Suprapubic skin (tissue), 4 donors: ENCODE measurements at regions not wholly inside any gene's neighbourhood (a gene's known extent, or its start where the extent isn't known, plus 50 kb on each side); places are given as distances from the start of the nearest gene placed in this dataset.

ENCODE experiments used
- DNase-seq, 2 donors: peaks; one replicate each; pipeline ENCODE4 v3.0.0-alpha.2; 2019; ENCODE audit warnings: low spot score in 2 of 2
- H3K27ac ChIP-seq: fragments of 200-600 bp; sonication (generic); one replicate; pipeline ENCODE4 v1.5.1; 2019
- H3K27me3 ChIP-seq: fragments of 200-600 bp; sonication (generic); one replicate; pipeline ENCODE4 v1.5.1; 2019
- H3K36me3 ChIP-seq: fragments of 200-600 bp; sonication (generic); one replicate; pipeline ENCODE4 v1.5.1; 2019
- H3K4me1 ChIP-seq: fragments of 200-600 bp; sonication (generic); one replicate; pipeline ENCODE4 v1.5.1; 2019
- H3K4me3 ChIP-seq: fragments of 200-600 bp; sonication (generic); one replicate; pipeline ENCODE4 v1.5.1; 2019; ENCODE audit warnings: mild to moderate bottlenecking
- H3K9me3 ChIP-seq: fragments of 200-600 bp; sonication (generic); one replicate; pipeline ENCODE4 v1.5.1; 2019
- CTCF ChIP-seq, 2 donors: fragments of 200-600 bp in 1 of 2; fragments of 450-650 bp in 1 of 2; sonication (generic) in 1 of 2; IDR thresholded peaks; one replicate each; pipeline ENCODE4 v1.5.1; 2016 to 2019; ENCODE audit warnings: antibody characterized with exemption in 2 of 2, mild to moderate bottlenecking in 1 of 2, moderate library complexity in 1 of 2
- EP300 ChIP-seq: sonication (generic); formaldehyde crosslinking; IDR thresholded peaks from one replicate; pipeline ENCODE4 v1.6.1; 2017; ENCODE audit warnings: antibody characterized with exemption
- POLR2A ChIP-seq, 2 donors: fragments of 450-650 bp; IDR thresholded peaks; one replicate each; pipeline ENCODE4 v1.6.1; 2017; ENCODE audit warnings: antibody characterized with exemption in 2 of 2, mild to moderate bottlenecking in 2 of 2, moderate library complexity in 2 of 2
- POLR2AphosphoS5 ChIP-seq, 3 donors: sonication (generic); formaldehyde crosslinking; IDR thresholded peaks; one replicate each; pipeline ENCODE4 v1.6.1; 2017; ENCODE audit warnings: antibody characterized with exemption in 3 of 3
- WGBS: methylation state at CpG from one replicate; pipeline ENCODE4 v1.1.5; 2018; 5-methylcytosine and 5-hydroxymethylcytosine counted together

DNA sequence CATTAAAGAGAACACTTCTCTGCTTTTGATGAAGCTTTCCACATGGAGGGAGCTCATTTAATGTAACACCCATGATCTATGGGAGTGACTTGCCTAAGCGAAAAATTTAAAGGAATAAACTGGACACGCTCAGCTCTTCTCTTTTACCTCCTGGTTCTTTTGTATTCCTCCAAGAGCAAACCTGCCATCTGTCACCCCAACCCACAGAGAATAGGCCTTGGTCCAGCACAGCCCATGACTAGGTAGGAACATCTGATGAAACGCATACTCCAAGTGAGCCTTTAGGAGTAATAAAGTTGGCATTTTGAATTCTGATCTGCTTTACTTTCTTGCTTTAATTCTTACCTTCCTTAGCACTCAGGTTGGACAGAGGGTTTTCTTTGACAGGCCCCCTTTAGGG, 389.0 kb downstream of the HNRNPD start:
- H3K4me3 ChIP-seq = no peak overlapping the region
- H3K27me3 ChIP-seq = no peaks in the 10 kb centered on the region
- no peak for DNase-seq
- WGBS = 96% methylated on average over 3 of the region's 3 CpGs
- H3K27ac ChIP-seq = no peak overlapping the region
- H3K4me1 ChIP-seq = no peaks in the 10 kb centered on the region
- H3K9me3 ChIP-seq = no peaks in the 10 kb centered on the region
- TF ChIP-seq POLR2A (IDR thresholded peaks at IDR 0.05) = no peak
- TF ChIP-seq POLR2AphosphoS5 (IDR thresholded peaks at IDR 0.05) = no peak
- TF ChIP-seq CTCF (IDR thresholded peaks at IDR 0.05) = no peak
- TF ChIP-seq EP300 = no peak
- no peaks in the 10 kb centered on the region for H3K36me3 ChIP-seq

DNA sequence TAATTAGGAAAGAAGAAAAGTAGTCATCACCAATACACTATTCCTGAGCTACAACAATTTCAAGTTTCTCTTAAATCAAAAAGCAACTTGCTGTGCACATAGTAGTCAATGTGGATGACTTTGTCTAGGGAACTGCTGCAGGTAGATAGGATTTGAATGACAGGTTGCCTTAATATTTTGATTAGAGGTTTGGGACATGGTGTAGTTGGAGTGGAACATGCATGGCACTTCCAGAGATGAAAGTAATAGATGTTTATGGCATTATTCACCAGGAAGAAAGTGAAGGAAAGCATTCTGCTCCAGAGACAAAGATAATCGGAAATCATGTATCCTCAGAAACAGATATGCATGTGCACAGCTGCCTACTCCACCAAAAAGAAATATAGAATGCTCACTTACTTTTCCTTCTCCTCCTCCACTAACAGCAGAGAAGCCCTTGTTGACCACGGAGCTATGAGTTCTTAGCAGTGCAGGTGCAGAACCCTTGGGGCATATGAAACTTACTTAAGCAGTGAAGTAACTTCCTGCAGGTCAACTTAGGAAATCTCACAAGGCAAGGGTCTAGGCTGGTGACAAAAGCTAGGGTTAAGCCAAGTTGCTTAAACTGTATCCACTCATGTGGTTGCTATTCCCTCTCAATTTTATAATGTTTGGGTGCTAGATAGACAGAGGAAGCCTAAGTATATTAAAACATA, 390.8 kb downstream of the HNRNPD start:
- no peaks in the 10 kb centered on the region for H3K9me3 ChIP-seq
- H3K27me3 ChIP-seq = no peaks in the 10 kb centered on the region
- no peaks in the 10 kb centered on the region for H3K4me1 ChIP-seq
- H3K4me3 ChIP-seq = no peak overlapping the region
- no peak for DNase-seq
- no peaks in the 10 kb centered on the region for H3K36me3 ChIP-seq
- TF ChIP-seq CTCF (IDR thresholded peaks at IDR 0.05) (no peak), POLR2AphosphoS5 (IDR thresholded peaks at IDR 0.05) (no peak), EP300 (no peak), POLR2A (IDR thresholded peaks at IDR 0.05) (no peak)
- WGBS = 83% methylated on average over 2 of the region's 2 CpGs
- H3K27ac ChIP-seq = no peak overlapping the region

DNA sequence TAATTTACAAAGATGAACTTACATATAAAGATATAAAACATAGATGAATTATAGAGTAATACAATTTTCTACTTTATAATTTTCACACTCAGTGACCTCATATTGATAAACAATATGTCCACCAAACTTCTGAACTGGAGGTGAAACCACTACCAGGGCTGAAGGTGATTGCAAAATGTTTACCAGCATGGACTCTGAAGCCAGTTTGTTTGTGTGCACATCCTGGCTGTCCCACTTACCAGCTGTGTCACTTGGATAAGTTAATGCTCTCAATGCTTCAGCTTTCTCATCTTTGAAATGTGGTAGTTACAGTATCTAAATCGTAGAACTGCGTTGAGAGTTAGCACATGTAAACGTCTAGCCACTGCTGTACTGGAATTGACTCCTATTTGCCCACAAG, 392.6 kb downstream of the HNRNPD start:
- Histone ChIP-seq H3K27ac (no peak overlapping the region), H3K27me3 (no peaks in the 10 kb centered on the region), H3K36me3 (no peaks in the 10 kb centered on the region), H3K4me1 (no peaks in the 10 kb centered on the region), H3K9me3 (no peaks in the 10 kb centered on the region), H3K4me3 (no peak overlapping the region)
- DNase-seq = no peak
- 91% methylated on average over 3 of the region's 3 CpGs for WGBS
- TF ChIP-seq POLR2AphosphoS5 (IDR thresholded peaks at IDR 0.05) = no peak
- TF ChIP-seq POLR2A (IDR thresholded peaks at IDR 0.05) = no peak
- TF ChIP-seq EP300 = no peak
- TF ChIP-seq CTCF (IDR thresholded peaks at IDR 0.05) = no peak

DNA sequence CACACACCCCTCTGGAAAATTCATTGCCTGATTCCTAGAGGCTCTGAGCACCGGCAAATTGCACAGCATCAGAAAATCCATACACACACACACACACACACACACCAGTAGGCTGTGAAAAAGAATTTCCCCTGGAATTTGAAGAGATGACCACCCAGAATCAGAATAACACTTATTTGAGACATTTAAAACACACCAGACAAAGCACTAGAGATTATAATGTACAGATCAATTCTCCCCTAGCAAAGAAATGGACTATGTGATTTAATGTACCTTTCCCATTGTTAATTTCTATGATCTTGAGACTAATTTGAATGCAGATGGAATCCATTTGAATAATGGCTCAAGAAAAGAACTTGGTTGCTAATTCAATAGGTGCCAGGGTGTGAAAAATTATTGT, 399.3 kb downstream of the HNRNPD start:
- TF ChIP-seq POLR2A (IDR thresholded peaks at IDR 0.05) (no peak), CTCF (IDR thresholded peaks at IDR 0.05) (no peak), EP300 (no peak), POLR2AphosphoS5 (IDR thresholded peaks at IDR 0.05) (no peak)
- H3K36me3 ChIP-seq = no peaks in the 10 kb centered on the region
- 33% methylated on average over 1 of the region's 1 CpG for WGBS
- H3K4me3 ChIP-seq = no peak overlapping the region
- no peak overlapping the region for H3K27ac ChIP-seq
- H3K27me3 ChIP-seq = no peaks in the 10 kb centered on the region
- H3K9me3 ChIP-seq = no peaks in the 10 kb centered on the region
- DNase-seq = no peak
- H3K4me1 ChIP-seq = no peaks in the 10 kb centered on the region

- no peak overlapping the region for H3K27ac ChIP-seq
- 67% methylated on average over 4 of the region's 4 CpGs for WGBS
- no peaks in the 10 kb centered on the region for H3K27me3 ChIP-seq
- TF ChIP-seq EP300 = no peak
- no peaks in the 10 kb centered on the region for H3K9me3 ChIP-seq
- H3K4me1 ChIP-seq = no peaks in the 10 kb centered on the region
- DNase-seq = no peak
- no peaks in the 10 kb centered on the region for H3K36me3 ChIP-seq
- H3K4me3 ChIP-seq = no peak overlapping the region
Measured at GRCh38 chr4:81971637-81972381, 402.0 kb downstream of the HNRNPD start.
